Neuronal stem cell (in vitro differentiated cells): ENCODE measurements at regions not wholly inside any gene's neighbourhood (a gene's known extent, or its start where the extent isn't known, plus 50 kb on each side); places are given as distances from the start of the nearest gene placed in this dataset.

Experiments
- DNase-seq: peaks from one replicate; pipeline ENCODE4 v3.0.0-alpha.2; 2013; ENCODE audit warnings: low spot score
- H2AFZ ChIP-seq: one replicate; pipeline ENCODE4 v1.6.1; 2013; ENCODE audit warnings: mild to moderate bottlenecking, low read length, inconsistent platforms
- H2AK5ac ChIP-seq: 2 replicates; pipeline ENCODE4 v1.6.1; 2013; ENCODE audit warnings: low read depth, mild to moderate bottlenecking, inconsistent platforms, low read length, moderate library complexity, mixed read lengths
- H2BK120ac ChIP-seq: 2 replicates; pipeline ENCODE4 v1.6.1; 2013; ENCODE audit warnings: low read depth, mild to moderate bottlenecking, inconsistent platforms, low read length, moderate library complexity, mixed read lengths
- H2BK12ac ChIP-seq: one replicate; pipeline ENCODE4 v1.6.1; 2013; ENCODE audit warnings: low read length, inconsistent platforms
- H2BK15ac ChIP-seq: 2 replicates; pipeline ENCODE4 v1.6.1; 2013; ENCODE audit warnings: mild to moderate bottlenecking, low read length, inconsistent platforms, mixed read lengths
- H2BK5ac ChIP-seq: one replicate; pipeline ENCODE4 v1.6.1; 2013; ENCODE audit warnings: inconsistent platforms, mild to moderate bottlenecking, low read length, moderate library complexity
- H3K14ac ChIP-seq: one replicate; pipeline ENCODE4 v1.6.1; 2013; ENCODE audit warnings: low read length, inconsistent platforms
- H3K18ac ChIP-seq: 2 replicates; pipeline ENCODE4 v1.6.1; 2013; ENCODE audit warnings: low read length, inconsistent platforms
- H3K23ac ChIP-seq: 2 replicates; pipeline ENCODE4 v1.6.1; 2013; ENCODE audit warnings: low read depth, mild to moderate bottlenecking, mixed read lengths, low read length, inconsistent platforms; ENCODE audit not compliant: poor library complexity
- H3K27ac ChIP-seq: replicated peaks from 3 replicates; pipeline ENCODE4 v1.5.1; 2013; ENCODE audit warnings: low read length, inconsistent platforms
- H3K27me3 ChIP-seq, 3 experiments: 2 replicates each; pipeline ENCODE4 v1.6.1; 2013; ENCODE audit warnings: low read length in 3 of 3, mild to moderate bottlenecking in 2 of 3, inconsistent platforms in 1 of 3, low read depth in 1 of 3, mixed read lengths in 1 of 3, moderate library complexity in 1 of 3; ENCODE audit not compliant: control insufficient read depth in 3 of 3, insufficient read depth in 3 of 3
- H3K36me3 ChIP-seq, 2 donors: replicated peaks in 1 of 2; 2 replicates each; pipeline ENCODE4 v1.6.1; 2013; ENCODE audit warnings: low read length in 2 of 2; ENCODE audit not compliant: control insufficient read depth in 2 of 2, insufficient read depth in 2 of 2
- H3K4ac ChIP-seq: 2 replicates; pipeline ENCODE4 v1.6.1; 2013; ENCODE audit warnings: inconsistent platforms, mild to moderate bottlenecking, low read length, moderate library complexity
- H3K4me1 ChIP-seq, 2 donors: 1 replicate in 1 of 2; 2 replicates in 1 of 2; pipeline ENCODE4 v1.6.1; 2013; ENCODE audit warnings: low read length in 2 of 2, low read depth in 1 of 2; ENCODE audit not compliant: control insufficient read depth in 2 of 2, insufficient read depth in 1 of 2
- H3K4me2 ChIP-seq: one replicate; pipeline ENCODE4 v1.6.1; 2013; ENCODE audit warnings: mild to moderate bottlenecking, low read length, inconsistent platforms; ENCODE audit not compliant: insufficient read depth, poor library complexity, severe bottlenecking
- H3K4me3 ChIP-seq, 2 donors: 2 replicates each; pipeline ENCODE4 v1.5.1; 2013; ENCODE audit warnings: low read length in 2 of 2, mild to moderate bottlenecking in 2 of 2, inconsistent platforms in 1 of 2, moderate library complexity in 1 of 2
- H3K79me1 ChIP-seq: one replicate; pipeline ENCODE4 v1.6.1; 2013; ENCODE audit warnings: low read depth, mild to moderate bottlenecking, inconsistent platforms, low read length, moderate library complexity
- H3K9ac ChIP-seq: one replicate; pipeline ENCODE4 v1.6.1; 2013; ENCODE audit warnings: mild to moderate bottlenecking, low read depth, low read length, inconsistent platforms; ENCODE audit not compliant: poor library complexity
- H3K9me3 ChIP-seq, 2 donors: replicated peaks in 1 of 2; 2 replicates each; pipeline versions ENCODE3 to v1.6.1; 2013; ENCODE audit warnings: low read length in 2 of 2, mild to moderate bottlenecking in 2 of 2, inconsistent platforms in 1 of 2, low read depth in 1 of 2, mixed read lengths in 1 of 2, moderate library complexity in 1 of 2; ENCODE audit not compliant: control insufficient read depth in 2 of 2, insufficient read depth in 1 of 2
- H4K8ac ChIP-seq: one replicate; pipeline ENCODE4 v1.6.1; 2013; ENCODE audit warnings: low read depth, mild to moderate bottlenecking, inconsistent platforms, low read length, moderate library complexity
- H4K91ac ChIP-seq: one replicate; pipeline ENCODE4 v1.6.1; 2013; ENCODE audit warnings: low read length, low read depth, mild to moderate bottlenecking, inconsistent platforms; ENCODE audit not compliant: poor library complexity
- WGBS, 2 donors: extraction: QIAGEN DNeasy Blood & Tissue Kit; methylation state at CpG; one replicate each; pipeline ENCODE4 v1.1.7; 2013; ENCODE audit warnings: missing lambda C conversion rate in 2 of 2, mixed read lengths in 1 of 2; ENCODE audit not compliant: insufficient read length in 2 of 2, insufficient replicate concordance in 1 of 2; ENCODE audit errors: extremely low coverage in 2 of 2; 5-methylcytosine and 5-hydroxymethylcytosine counted together

GRCh38 chr11:122453586-122453985, 201.9 kb upstream of the UBASH3B start:
- H3K14ac ChIP-seq = no peak overlapping the region
- H3K36me3 ChIP-seq = no peaks in the 10 kb centered on the region
- no CpG with 5 or more reads among the region's 2 CpGs for WGBS, 2 donors
- H3K4ac ChIP-seq = no peak overlapping the region
- no peak overlapping the region for H4K8ac ChIP-seq
- no peak overlapping the region for H2BK5ac ChIP-seq
- no peak overlapping the region for H3K18ac ChIP-seq
- H3K4me3 ChIP-seq = no peak overlapping the region
- no peak overlapping the region for H2BK15ac ChIP-seq
- no peak for DNase-seq
- H3K4me2 ChIP-seq = no peak overlapping the region
- H3K27ac ChIP-seq = no peak overlapping the region
- no peaks in the 10 kb centered on the region for H3K27me3 ChIP-seq
- H2AFZ ChIP-seq = peak overlapping the region; percentile 67
- no peak overlapping the region for H2BK12ac ChIP-seq
- no peak overlapping the region for H2AK5ac ChIP-seq
- no peaks in the 10 kb centered on the region for H3K9me3 ChIP-seq
- H3K79me1 ChIP-seq = no peaks in the 10 kb centered on the region
- H4K91ac ChIP-seq = no peak overlapping the region
- no peak overlapping the region for H2BK120ac ChIP-seq
- H3K4me1 ChIP-seq = peaks cover 5% of the 10 kb centered on the region in 2 donors
- no peak overlapping the region for H3K23ac ChIP-seq
- H3K9ac ChIP-seq = no peak overlapping the region

- H2AK5ac ChIP-seq = no peak overlapping the region
- H2BK15ac ChIP-seq = no peak overlapping the region
- H3K9me3 ChIP-seq = no peaks in the 10 kb centered on the region
- H4K91ac ChIP-seq = no peak overlapping the region
- no peaks in the 10 kb centered on the region for H3K79me1 ChIP-seq
- H3K36me3 ChIP-seq = no peaks in the 10 kb centered on the region
- H3K9ac ChIP-seq = no peak overlapping the region
- no peak overlapping the region for H2BK12ac ChIP-seq
- no peak overlapping the region for H2BK120ac ChIP-seq
- no peak overlapping the region for H2BK5ac ChIP-seq
- no peak overlapping the region for H4K8ac ChIP-seq
- no peak overlapping the region for H3K4me3 ChIP-seq
- H3K27me3 ChIP-seq = no peaks in the 10 kb centered on the region
- H3K27ac ChIP-seq = no peak overlapping the region
- no peak overlapping the region for H3K14ac ChIP-seq
- DNase-seq = no peak
- H3K23ac ChIP-seq = no peak overlapping the region
- H3K4me1 ChIP-seq = peaks cover 5% of the 10 kb centered on the region in 2 donors
- H3K4ac ChIP-seq = no peak overlapping the region
- no peak overlapping the region for H3K4me2 ChIP-seq
- H3K18ac ChIP-seq = no peak overlapping the region
- no peak overlapping the region for H2AFZ ChIP-seq
- no CpG with 5 or more reads among the region's 9 CpGs for WGBS, 2 donors
Observed at GRCh38 chr11:122451911-122452310, 203.6 kb upstream of the UBASH3B start.

GRCh38 chr11:122441666-122442035, 213.9 kb upstream of the UBASH3B start:
- H3K36me3 ChIP-seq = no peaks in the 10 kb centered on the region
- H2BK5ac ChIP-seq = no peak overlapping the region
- no peaks in the 10 kb centered on the region for H3K9me3 ChIP-seq
- no peak overlapping the region for H2BK120ac ChIP-seq
- no peak overlapping the region for H3K23ac ChIP-seq
- no peak overlapping the region for H3K18ac ChIP-seq
- H3K14ac ChIP-seq = no peak overlapping the region
- H3K4ac ChIP-seq = no peak overlapping the region
- no peak overlapping the region for H3K9ac ChIP-seq
- H3K4me1 ChIP-seq = peaks cover 8 to 25% of the 10 kb centered on the region in 2 donors
- no peak overlapping the region for H2AK5ac ChIP-seq
- H3K79me1 ChIP-seq = no peaks in the 10 kb centered on the region
- H3K27ac ChIP-seq = no peak overlapping the region
- H4K8ac ChIP-seq = no peak overlapping the region
- H2BK12ac ChIP-seq = no peak overlapping the region
- H3K4me2 ChIP-seq = peak overlapping the region; percentile 48
- DNase-seq = no peak
- no peaks in the 10 kb centered on the region for H3K27me3 ChIP-seq
- no peak overlapping the region for H3K4me3 ChIP-seq
- no CpG with 5 or more reads among the region's 3 CpGs for WGBS, 2 donors
- peak overlapping the region; percentile 86 for H2AFZ ChIP-seq
- H2BK15ac ChIP-seq = no peak overlapping the region
- no peak overlapping the region for H4K91ac ChIP-seq

- peak; percentile 52 for DNase-seq
Observed at GRCh38 chr11:122440811-122441665, 214.5 kb upstream of the UBASH3B start.

More at GRCh38 chr11:122440811-122441665, 214.5 kb upstream of the UBASH3B start:
- Histone ChIP-seq H4K91ac (no peak overlapping the region), H3K23ac (no peak overlapping the region), H3K4me2 (peak overlapping the region; percentile 59), H2AFZ (peak overlapping the region; percentile 86), H3K14ac (no peak overlapping the region), H3K9me3 (no peaks in the 10 kb centered on the region), H2AK5ac (no peak overlapping the region), H3K18ac (peak overlapping the region; percentile 66), H3K79me1 (no peaks in the 10 kb centered on the region), H3K9ac (no peak overlapping the region), H2BK15ac (no peak overlapping the region), H3K36me3 (no peaks in the 10 kb centered on the region), H3K4ac (no peak overlapping the region), H2BK5ac (no peak overlapping the region), H4K8ac (no peak overlapping the region), H3K4me1 (peaks cover 8 to 25% of the 10 kb centered on the region in 2 donors), H3K27me3 (no peaks in the 10 kb centered on the region), H2BK12ac (no peak overlapping the region), H3K27ac (no peak overlapping the region), H2BK120ac (no peak overlapping the region), H3K4me3 (peak overlapping the region in 1 of 2 donors; percentile 30)
- no CpG with 5 or more reads among the region's 28 CpGs for WGBS, 2 donors
